SK-N-SH treated with all-trans-retinoic acid at 6 μM for 48 hours (cell line): ENCODE measurements at regions not wholly inside any gene's neighbourhood (a gene's known extent, or its start where the extent isn't known, plus 50 kb on each side); places are given as distances from the start of the nearest gene placed in this dataset.

Source experiments
- CREB5 ChIP-seq: fragments of 250-450 bp; sonication (Bioruptor Pico); IDR thresholded peaks from 2 replicates; pipeline ENCODE4 v1.5.1; 2020; ENCODE audit warnings: low read depth, mild to moderate bottlenecking, moderate library complexity
- CSDC2 ChIP-seq: fragments of 250-450 bp; sonication (Bioruptor Pico); IDR thresholded peaks from 2 replicates; pipeline ENCODE4 v1.5.0; 2020; ENCODE audit warnings: mild to moderate bottlenecking, moderate library complexity
- PATZ1 ChIP-seq: fragments of 250-450 bp; sonication (Bioruptor Pico); IDR thresholded peaks from 2 replicates; pipeline ENCODE4 v1.8.0; 2020; ENCODE audit warnings: mild to moderate bottlenecking, moderate library complexity, borderline replicate concordance
- PPARA ChIP-seq: fragments of 250-450 bp; sonication (Bioruptor Pico); IDR thresholded peaks from 2 replicates; pipeline ENCODE4 v1.5.0; 2020; ENCODE audit warnings: mild to moderate bottlenecking, borderline replicate concordance
- ZFP30 ChIP-seq: fragments of 450-650 bp; formaldehyde crosslinking; IDR thresholded peaks from 2 replicates; pipeline ENCODE4 v1.5.0; 2022; ENCODE audit warnings: mild to moderate bottlenecking, moderate library complexity

- no peak for TF ChIP-seq ZFP30 (CRISPR knock-in tag)
- TF ChIP-seq PPARA (CRISPR knock-in tag) = no peak
- no peak for TF ChIP-seq CSDC2 (CRISPR knock-in tag)
- TF ChIP-seq PATZ1 (CRISPR knock-in tag) = no peak
- no peak for TF ChIP-seq CREB5 (CRISPR knock-in tag)
Measured at GRCh38 chr5:96316487-96316886, 116.6 kb downstream of the PCSK1 start.
